Bronchial epithelial cell (primary cell): ENCODE measurements at regions not wholly inside any gene's neighbourhood (a gene's known extent, or its start where the extent isn't known, plus 50 kb on each side); places are given as distances from the start of the nearest gene placed in this dataset.

Experiments used
- DNase-seq: peaks from one replicate; pipeline ENCODE4 v3.0.0-alpha.2; 2010; ENCODE audit warnings: low read depth
- FAIRE-seq: peaks from 2 replicates; lab custom pipeline; 2011; peaks lifted over from hg19 to GRCh38; lab: Jason Lieb, UNC
- H3K27me3 ChIP-seq: 2 replicates; pipeline ENCODE4 v1.5.1; 2011; ENCODE audit warnings: low read length; ENCODE audit not compliant: control insufficient read depth, insufficient read depth
- H3K36me3 ChIP-seq: 2 replicates; pipeline ENCODE4 v1.5.1; 2011; ENCODE audit warnings: low read length; ENCODE audit not compliant: control insufficient read depth, insufficient read depth
- H3K4me3 ChIP-seq: 2 replicates; pipeline ENCODE4 v1.5.1; 2011; ENCODE audit warnings: mild to moderate bottlenecking, low read depth, low read length, control low read depth
- TF ChIP-seq, protein P1 (sequence below): IDR thresholded peaks from 2 replicates; pipeline ENCODE4 v1.5.1; 2011; ENCODE audit warnings: mild to moderate bottlenecking, moderate library complexity, low read length, control low read depth, inconsistent platforms; ENCODE audit not compliant: insufficient read depth, severe bottlenecking

DNA sequence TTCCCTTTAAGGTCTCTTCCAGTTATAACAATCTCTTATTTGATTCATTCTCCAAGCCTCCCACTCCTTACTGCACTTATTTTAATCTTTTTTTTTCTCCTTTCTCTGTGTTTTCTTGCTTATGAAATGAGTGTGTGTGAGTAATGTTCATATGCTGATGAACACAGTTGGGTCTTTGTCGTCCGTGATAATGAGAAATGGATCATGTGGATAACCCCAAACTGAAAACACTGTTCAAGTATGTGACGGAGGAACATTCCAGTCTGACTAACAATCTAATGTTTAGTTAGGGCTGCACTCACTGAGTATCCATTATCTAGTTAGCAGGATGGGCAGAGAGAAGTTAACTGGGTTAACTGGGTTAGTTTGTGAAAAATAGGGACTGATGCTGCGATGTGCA is 253.1 kb upstream of the DUSP10 start:
- DNase-seq (peak; percentile 40), FAIRE-seq (no peak)
- no peaks in the 10 kb centered on the region for H3K36me3 ChIP-seq
- H3K27me3 ChIP-seq = no peaks in the 10 kb centered on the region
- TF ChIP-seq, protein P1, sequence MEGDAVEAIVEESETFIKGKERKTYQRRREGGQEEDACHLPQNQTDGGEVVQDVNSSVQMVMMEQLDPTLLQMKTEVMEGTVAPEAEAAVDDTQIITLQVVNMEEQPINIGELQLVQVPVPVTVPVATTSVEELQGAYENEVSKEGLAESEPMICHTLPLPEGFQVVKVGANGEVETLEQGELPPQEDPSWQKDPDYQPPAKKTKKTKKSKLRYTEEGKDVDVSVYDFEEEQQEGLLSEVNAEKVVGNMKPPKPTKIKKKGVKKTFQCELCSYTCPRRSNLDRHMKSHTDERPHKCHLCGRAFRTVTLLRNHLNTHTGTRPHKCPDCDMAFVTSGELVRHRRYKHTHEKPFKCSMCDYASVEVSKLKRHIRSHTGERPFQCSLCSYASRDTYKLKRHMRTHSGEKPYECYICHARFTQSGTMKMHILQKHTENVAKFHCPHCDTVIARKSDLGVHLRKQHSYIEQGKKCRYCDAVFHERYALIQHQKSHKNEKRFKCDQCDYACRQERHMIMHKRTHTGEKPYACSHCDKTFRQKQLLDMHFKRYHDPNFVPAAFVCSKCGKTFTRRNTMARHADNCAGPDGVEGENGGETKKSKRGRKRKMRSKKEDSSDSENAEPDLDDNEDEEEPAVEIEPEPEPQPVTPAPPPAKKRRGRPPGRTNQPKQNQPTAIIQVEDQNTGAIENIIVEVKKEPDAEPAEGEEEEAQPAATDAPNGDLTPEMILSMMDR = no peak
- H3K4me3 ChIP-seq = no peak overlapping the region

DNA sequence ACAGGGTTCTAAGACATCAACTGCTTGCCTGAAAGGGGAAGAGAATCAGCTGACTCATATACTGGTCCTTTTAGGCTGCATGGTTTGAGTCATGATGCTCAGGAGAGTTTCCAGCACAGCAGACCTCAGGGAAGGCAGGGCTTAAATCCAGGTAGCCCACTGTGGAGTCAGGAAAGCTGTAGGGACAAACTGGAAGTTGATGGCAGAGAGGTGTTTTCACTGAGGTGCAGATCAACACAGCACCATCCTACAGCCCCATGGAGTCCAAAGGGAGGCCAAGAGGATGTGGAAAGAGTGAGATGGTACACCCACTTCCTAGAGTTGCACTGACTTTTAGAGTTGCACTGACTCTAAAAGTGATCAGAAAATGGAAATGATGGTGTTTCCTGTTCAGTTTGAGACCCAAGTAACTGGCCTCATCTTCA is 252.4 kb upstream of the DUSP10 start:
- TF ChIP-seq, protein P1 = no peak
- DNase-seq (peak; percentile 79), FAIRE-seq (no peak)
- Histone ChIP-seq H3K27me3 (no peaks in the 10 kb centered on the region), H3K4me3 (no peak overlapping the region), H3K36me3 (no peaks in the 10 kb centered on the region)

DNA sequence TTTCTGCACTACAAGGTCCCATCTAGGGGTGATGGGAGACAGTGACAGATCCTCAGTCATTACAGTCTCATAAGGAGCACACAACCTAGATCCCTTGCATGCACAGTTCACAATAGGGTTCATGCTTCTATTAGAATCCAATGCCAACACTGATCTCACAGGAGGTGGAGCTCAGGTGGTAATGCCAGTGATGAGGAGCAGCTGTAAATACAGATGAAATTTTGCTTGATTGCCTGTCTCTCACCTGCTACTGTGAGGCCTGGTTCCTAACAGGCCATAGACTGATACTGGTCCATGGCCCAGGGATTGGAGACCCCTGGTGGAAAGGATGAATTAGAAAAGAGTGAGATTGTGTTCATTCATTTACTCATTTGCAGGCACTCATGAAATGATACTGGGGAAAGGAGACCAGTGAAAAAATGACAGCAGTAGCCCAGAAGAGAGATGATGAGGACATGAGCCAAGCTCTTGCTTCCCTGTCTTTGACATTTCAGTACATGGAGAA is 251.6 kb upstream of the DUSP10 start:
- H3K27me3 ChIP-seq = no peaks in the 10 kb centered on the region
- no peaks in the 10 kb centered on the region for H3K36me3 ChIP-seq
- no peak for DNase-seq
- FAIRE-seq = no peak
- no peak overlapping the region for H3K4me3 ChIP-seq
- TF ChIP-seq, protein P1 = no peak

DNA sequence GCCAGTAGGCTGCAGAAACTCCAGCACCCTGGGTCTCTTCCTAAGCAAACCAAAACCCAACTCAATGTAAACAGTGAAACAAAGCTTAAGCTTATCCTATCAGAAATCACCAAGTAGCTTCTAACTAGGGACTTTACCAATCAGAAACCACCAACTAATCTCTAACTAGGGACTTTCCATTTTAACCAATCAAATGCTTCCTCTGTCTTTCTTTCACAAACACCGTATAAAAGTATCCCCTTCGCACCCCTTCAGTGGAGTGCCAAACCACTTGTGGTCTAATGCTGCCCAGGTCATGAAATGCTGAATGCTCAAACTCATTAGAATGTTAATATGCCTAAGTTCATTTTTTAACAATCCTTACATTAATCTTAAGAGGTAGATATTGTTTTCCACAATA is 250.5 kb upstream of the DUSP10 start:
- no peak for FAIRE-seq
- no peak for DNase-seq
- Histone ChIP-seq H3K27me3 (no peaks in the 10 kb centered on the region), H3K36me3 (no peaks in the 10 kb centered on the region), H3K4me3 (no peak overlapping the region)
- TF ChIP-seq, protein P1 = no peak

DNA sequence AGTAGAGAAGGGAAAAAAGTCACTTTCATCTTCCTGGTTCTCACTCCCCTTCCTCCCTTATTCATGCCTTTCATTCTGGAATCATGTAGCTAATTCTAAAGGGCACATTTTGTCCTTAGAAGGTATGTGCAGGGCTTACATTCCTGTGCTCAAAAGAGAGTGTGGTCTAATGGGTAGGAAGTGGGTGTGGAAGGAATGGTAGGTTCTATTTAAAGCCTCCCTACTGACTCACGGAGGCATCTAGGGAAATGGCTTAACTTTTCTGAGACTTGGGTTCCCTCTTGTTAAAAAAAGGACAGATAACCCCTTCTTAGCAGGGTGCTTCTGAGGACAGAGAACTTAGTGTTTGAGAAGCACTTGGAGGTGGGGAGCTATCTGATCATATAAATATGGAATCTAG is 249.3 kb upstream of the DUSP10 start:
- no peaks in the 10 kb centered on the region for H3K27me3 ChIP-seq
- TF ChIP-seq, protein P1 = no peak
- DNase-seq (peak; percentile 69), FAIRE-seq (no peak)
- no peaks in the 10 kb centered on the region for H3K36me3 ChIP-seq
- no peak overlapping the region for H3K4me3 ChIP-seq

DNA sequence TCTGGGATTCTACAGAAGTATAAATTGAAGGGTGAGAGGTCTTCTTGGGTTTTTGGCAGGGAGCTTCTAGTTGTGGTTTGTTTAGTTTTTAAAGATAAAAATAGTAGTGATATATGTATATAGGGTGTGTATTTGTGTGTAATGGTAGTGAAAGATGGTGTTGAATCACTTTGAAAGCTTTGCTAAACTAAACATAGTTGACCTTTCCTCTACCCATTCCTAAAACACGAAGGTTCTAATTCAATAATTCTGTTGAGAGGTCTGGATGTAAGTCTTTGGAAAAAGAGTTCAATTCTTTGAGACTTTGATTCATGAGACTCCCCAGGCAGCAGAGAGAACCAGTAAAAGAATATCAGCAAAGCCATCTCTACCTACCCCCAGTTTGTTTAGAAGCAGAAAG is 247.9 kb upstream of the DUSP10 start:
- H3K36me3 ChIP-seq = no peaks in the 10 kb centered on the region
- H3K4me3 ChIP-seq = no peak overlapping the region
- no peaks in the 10 kb centered on the region for H3K27me3 ChIP-seq
- TF ChIP-seq, protein P1 = no peak
- DNase-seq = no peak
- FAIRE-seq = no peak
